Kidney epithelial cell (primary cell): ENCODE measurements at regions not wholly inside any gene's neighbourhood (a gene's known extent, or its start where the extent isn't known, plus 50 kb on each side); places are given as distances from the start of the nearest gene placed in this dataset.

Source experiments
- DNase-seq: peaks from one replicate; pipeline ENCODE4 v3.0.0-alpha.2; 2010; ENCODE audit warnings: low read depth
- H3K27me3 ChIP-seq: 2 replicates; pipeline ENCODE4 v1.6.0; 2011; ENCODE audit warnings: low read length; ENCODE audit not compliant: control insufficient read depth, insufficient read depth
- H3K36me3 ChIP-seq: 2 replicates; pipeline ENCODE4 v1.5.1; 2011; ENCODE audit warnings: low read length; ENCODE audit not compliant: control insufficient read depth, insufficient read depth
- H3K4me3 ChIP-seq: 2 replicates; pipeline ENCODE4 v1.5.1; 2011; ENCODE audit warnings: low read depth, mild to moderate bottlenecking, control low read depth, low read length
- CTCF ChIP-seq: IDR thresholded peaks from 2 replicates; pipeline ENCODE4 v1.5.1; 2011; ENCODE audit warnings: mild to moderate bottlenecking, moderate library complexity, low read length, control low read depth, inconsistent platforms; ENCODE audit not compliant: insufficient read depth, poor library complexity, severe bottlenecking

GRCh38 chr1:196075621-196076020, 532.6 kb downstream of the KCNT2 start:
- no peaks in the 10 kb centered on the region for H3K36me3 ChIP-seq
- no peak for TF ChIP-seq CTCF
- no peaks in the 10 kb centered on the region for H3K27me3 ChIP-seq
- DNase-seq, result no peak
- no peak overlapping the region for H3K4me3 ChIP-seq

- Histone ChIP-seq H3K36me3 (no peaks in the 10 kb centered on the region), H3K4me3 (no peak overlapping the region), H3K27me3 (no peaks in the 10 kb centered on the region)
- TF ChIP-seq CTCF, result no peak
- no peak for DNase-seq
These were observed 534.1 kb downstream of the KCNT2 start for GRCh38 chr1:196074182-196074581.

- TF ChIP-seq CTCF, result no peak
- H3K36me3 ChIP-seq, result no peaks in the 10 kb centered on the region
- no peak for DNase-seq
- no peak overlapping the region for H3K4me3 ChIP-seq
- H3K27me3 ChIP-seq, result no peaks in the 10 kb centered on the region
These were observed 536.8 kb downstream of the KCNT2 start for GRCh38 chr1:196071447-196071846.

GRCh38 chr1:196070940-196071339, 537.3 kb downstream of the KCNT2 start:
- no peaks in the 10 kb centered on the region for H3K27me3 ChIP-seq
- DNase-seq, result no peak
- no peak for TF ChIP-seq CTCF
- H3K36me3 ChIP-seq, result no peaks in the 10 kb centered on the region
- H3K4me3 ChIP-seq, result no peak overlapping the region

- no peaks in the 10 kb centered on the region for H3K27me3 ChIP-seq
- no peak for TF ChIP-seq CTCF
- no peak overlapping the region for H3K4me3 ChIP-seq
- H3K36me3 ChIP-seq, result no peaks in the 10 kb centered on the region
- DNase-seq, result no peak
These were observed 544.3 kb downstream of the KCNT2 start for GRCh38 chr1:196063952-196064351.

GRCh38 chr1:196063294-196063693, 544.9 kb downstream of the KCNT2 start:
- Histone ChIP-seq H3K4me3 (no peak overlapping the region), H3K27me3 (no peaks in the 10 kb centered on the region), H3K36me3 (no peaks in the 10 kb centered on the region)
- TF ChIP-seq CTCF, result no peak
- no peak for DNase-seq
